HG03064 (cell line): ENCODE measurements at regions not wholly inside any gene's neighbourhood (a gene's known extent, or its start where the extent isn't known, plus 50 kb on each side); places are given as distances from the start of the nearest gene placed in this dataset.

ENCODE experiments used
- ATAC-seq: cut with Tn5 transposase; IDR thresholded peaks from one replicate; pipeline ENCODE4 v1.9.1; 2021; ENCODE audit warnings: low read depth; ENCODE audit not compliant: unreplicated experiment

- no peak for ATAC-seq
These were observed 141.9 kb upstream of the PPP2R2D start for GRCh38 chr10:131758939-131759301.

- no peak for ATAC-seq
These were observed 141.5 kb upstream of the PPP2R2D start for GRCh38 chr10:131759347-131759746.

- no peak for ATAC-seq
These were observed 140.2 kb upstream of the PPP2R2D start for GRCh38 chr10:131760416-131761166.

GRCh38 chr10:131762789-131763696 lies 137.8 kb upstream of the PPP2R2D start:
- ATAC-seq = no peak

- ATAC-seq = no peak
These were observed 135.9 kb upstream of the PPP2R2D start for GRCh38 chr10:131764929-131765328.

GRCh38 chr10:131766096-131766495 lies 134.7 kb upstream of the PPP2R2D start:
- no peak for ATAC-seq

GRCh38 chr10:131767716-131768115 lies 133.1 kb upstream of the PPP2R2D start:
- ATAC-seq = no peak

GRCh38 chr10:131769571-131770410 lies 131.0 kb upstream of the PPP2R2D start:
- ATAC-seq = no peak

GRCh38 chr10:131770946-131771633 lies 129.7 kb upstream of the PPP2R2D start:
- no peak for ATAC-seq

GRCh38 chr10:131771634-131772358 lies 129.0 kb upstream of the PPP2R2D start:
- ATAC-seq = no peak

GRCh38 chr10:131772441-131772840 lies 128.4 kb upstream of the PPP2R2D start:
- no peak for ATAC-seq

GRCh38 chr10:131773370-131774343 lies 127.2 kb upstream of the PPP2R2D start:
- ATAC-seq = no peak

GRCh38 chr10:131774681-131775085 lies 126.1 kb upstream of the PPP2R2D start:
- ATAC-seq = no peak

GRCh38 chr10:131775433-131775832 lies 125.4 kb upstream of the PPP2R2D start:
- ATAC-seq = no peak

- ATAC-seq = no peak
These were observed 125.0 kb upstream of the PPP2R2D start for GRCh38 chr10:131775833-131776232.

GRCh38 chr10:131776496-131776895 lies 124.3 kb upstream of the PPP2R2D start:
- no peak for ATAC-seq

- no peak for ATAC-seq
These were observed 123.6 kb upstream of the PPP2R2D start for GRCh38 chr10:131777162-131777561.

- no peak for ATAC-seq
These were observed 122.9 kb upstream of the PPP2R2D start for GRCh38 chr10:131777921-131778320.
